ENCODE measurements at regions not wholly inside any gene's neighbourhood (a gene's known extent, or its start where the extent isn't known, plus 50 kb on each side); places are given as distances from the start of the nearest gene placed in this dataset.

GRCh38 chrX:113545040-113545439 is 704.4 kb upstream of the AMOT start:
- TF ChIP-seq CTCF (conservative IDR thresholded peaks at IDR 0.05; ENCODE audit: low read length), result no peak
- no peak overlapping the region for H3K4me3 ChIP-seq (ENCODE audit: low read length)
- no peak for DNase-seq (ENCODE audit: low read depth)

- TF ChIP-seq CTCF (conservative IDR thresholded peaks at IDR 0.05; ENCODE audit: low read length), result no peak
- no peak for DNase-seq (ENCODE audit: low read depth)
- H3K4me3 ChIP-seq (ENCODE audit: low read length), result no peak overlapping the region
Observed at GRCh38 chrX:113539599-113540356, 699.1 kb upstream of the AMOT start.

- H3K4me3 ChIP-seq (ENCODE audit: low read length), result no peak overlapping the region
- TF ChIP-seq CTCF (conservative IDR thresholded peaks at IDR 0.05; ENCODE audit: low read length), result no peak
- DNase-seq (ENCODE audit: low read depth), result no peak
Observed at GRCh38 chrX:113529426-113530013, 688.9 kb upstream of the AMOT start.

GRCh38 chrX:113522814-113523213 is 682.2 kb upstream of the AMOT start:
- H3K4me3 ChIP-seq (ENCODE audit: low read length), result no peak overlapping the region
- no peak for DNase-seq (ENCODE audit: low read depth)

GRCh38 chrX:113514906-113515305 is 674.3 kb upstream of the AMOT start:
- TF ChIP-seq CTCF (conservative IDR thresholded peaks at IDR 0.05; ENCODE audit: low read length), result no peak
- H3K4me3 ChIP-seq (ENCODE audit: low read length), result no peak overlapping the region
- no peak for DNase-seq (ENCODE audit: low read depth)

More at GRCh38 chrX:113522814-113523213, 682.2 kb upstream of the AMOT start:
- TF ChIP-seq CTCF (conservative IDR thresholded peaks at IDR 0.05; ENCODE audit: low read length), result no peak

- peak; percentile 81 for DNase-seq (ENCODE audit: low read depth)
- no peak for TF ChIP-seq CTCF (conservative IDR thresholded peaks at IDR 0.05; ENCODE audit: low read length)
- no peak overlapping the region for H3K4me3 ChIP-seq (ENCODE audit: low read length)
Observed at GRCh38 chrX:113512700-113513395, 672.2 kb upstream of the AMOT start.
